Vagina (tissue), 2 donors: ENCODE measurements at regions not wholly inside any gene's neighbourhood (a gene's known extent, or its start where the extent isn't known, plus 50 kb on each side); places are given as distances from the start of the nearest gene placed in this dataset.

ENCODE experiments used
- POLR2A ChIP-seq, 2 donors: fragments of 450-650 bp; IDR thresholded peaks; one replicate each; pipeline ENCODE4 v1.6.1; 2017; ENCODE audit warnings: antibody characterized with exemption in 2 of 2, mild to moderate bottlenecking in 2 of 2, moderate library complexity in 2 of 2
- TF ChIP-seq, protein P1 (sequence below), 3 experiments: fragments of 450-650 bp in 2 of 3; fragments of 200-600 bp in 1 of 3; sonication (generic) in 1 of 3; IDR thresholded peaks; one replicate each; pipeline ENCODE4 v1.5.1; 2017 to 2019; ENCODE audit warnings: antibody characterized with exemption in 3 of 3, mild to moderate bottlenecking in 2 of 3, moderate library complexity in 2 of 3

- TF ChIP-seq, protein P1, sequence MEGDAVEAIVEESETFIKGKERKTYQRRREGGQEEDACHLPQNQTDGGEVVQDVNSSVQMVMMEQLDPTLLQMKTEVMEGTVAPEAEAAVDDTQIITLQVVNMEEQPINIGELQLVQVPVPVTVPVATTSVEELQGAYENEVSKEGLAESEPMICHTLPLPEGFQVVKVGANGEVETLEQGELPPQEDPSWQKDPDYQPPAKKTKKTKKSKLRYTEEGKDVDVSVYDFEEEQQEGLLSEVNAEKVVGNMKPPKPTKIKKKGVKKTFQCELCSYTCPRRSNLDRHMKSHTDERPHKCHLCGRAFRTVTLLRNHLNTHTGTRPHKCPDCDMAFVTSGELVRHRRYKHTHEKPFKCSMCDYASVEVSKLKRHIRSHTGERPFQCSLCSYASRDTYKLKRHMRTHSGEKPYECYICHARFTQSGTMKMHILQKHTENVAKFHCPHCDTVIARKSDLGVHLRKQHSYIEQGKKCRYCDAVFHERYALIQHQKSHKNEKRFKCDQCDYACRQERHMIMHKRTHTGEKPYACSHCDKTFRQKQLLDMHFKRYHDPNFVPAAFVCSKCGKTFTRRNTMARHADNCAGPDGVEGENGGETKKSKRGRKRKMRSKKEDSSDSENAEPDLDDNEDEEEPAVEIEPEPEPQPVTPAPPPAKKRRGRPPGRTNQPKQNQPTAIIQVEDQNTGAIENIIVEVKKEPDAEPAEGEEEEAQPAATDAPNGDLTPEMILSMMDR (IDR thresholded peaks at IDR 0.05): no peak
- TF ChIP-seq POLR2A (IDR thresholded peaks at IDR 0.05): no peak
These were observed 71.1 kb downstream of the RTL6 start for GRCh38 chr22:44426981-44427380.
